HEK293 (cell line): ENCODE measurements at regions not wholly inside any gene's neighbourhood (a gene's known extent, or its start where the extent isn't known, plus 50 kb on each side); places are given as distances from the start of the nearest gene placed in this dataset.

ENCODE experiments used
- CTCF ChIA-PET: fragments of 350-600 bp; formaldehyde crosslinking; extraction: SDS; loops from one replicate; lab custom pipeline; 2021; ENCODE audit warnings: antibody characterized with exemption; lab: Yijun Ruan, JAX
- POLR2A ChIA-PET: fragments of 300-600 bp; formaldehyde crosslinking; extraction: SDS; loops from one replicate; lab custom pipeline; 2020; ENCODE audit warnings: antibody characterized with exemption, inconsistent platforms; lab: Yijun Ruan, JAX
- H3K27ac ChIP-seq: fragments of 200-500 bp; sonication (Bioruptor generic); 2 replicates; pipeline ENCODE4 v1.5.1; 2014; ENCODE audit warnings: low read depth, low read length, control low read depth, inconsistent platforms; ENCODE audit errors: extremely low read depth
- H3K36me3 ChIP-seq, 2 experiments: fragments of 200-500 bp in 1 of 2; sonication (Bioruptor generic) in 1 of 2; 1 replicate in 1 of 2; 2 replicates in 1 of 2; pipeline ENCODE4 v1.5.1; 2014 to 2017; ENCODE audit warnings: inconsistent platforms in 2 of 2, low read length in 2 of 2; ENCODE audit not compliant: control insufficient read depth in 2 of 2, insufficient read depth in 1 of 2
- H3K4me1 ChIP-seq: fragments of 200-500 bp; sonication (Bioruptor generic); 2 replicates; pipeline ENCODE4 v1.5.1; 2014; ENCODE audit warnings: mild to moderate bottlenecking, low read length, inconsistent platforms; ENCODE audit not compliant: control insufficient read depth, insufficient read depth
- H3K4me3 ChIP-seq: 2 replicates; pipeline ENCODE4 v1.5.1; 2011; ENCODE audit warnings: low read depth, mild to moderate bottlenecking, control low read depth, low read length, moderate library complexity
- H3K9me3 ChIP-seq: fragments of 200-500 bp; sonication (Bioruptor generic); 2 replicates; pipeline ENCODE4 v1.5.1; 2014; ENCODE audit warnings: low read depth, low read length, inconsistent platforms; ENCODE audit not compliant: control insufficient read depth, insufficient read depth
- BCL11B ChIP-seq: fragments of 450-650 bp; formaldehyde crosslinking; IDR thresholded peaks from 2 replicates; pipeline ENCODE4 v1.5.1; 2016; ENCODE audit warnings: low read depth, missing biosample characterization, missing genetic modification characterization
- KLF7 ChIP-seq: fragments of 450-650 bp; formaldehyde crosslinking; IDR thresholded peaks from 2 replicates; pipeline ENCODE4 v1.5.1; 2016; ENCODE audit warnings: missing biosample characterization, missing genetic modification characterization, borderline replicate concordance
- MEIS1 ChIP-seq: sonication (generic); formaldehyde crosslinking; IDR thresholded peaks from 2 replicates; pipeline ENCODE4 v1.8.1; 2022; ENCODE audit warnings: missing genetic modification reagents, mild to moderate bottlenecking, borderline replicate concordance
- MYNN ChIP-seq: fragments of 450-650 bp; formaldehyde crosslinking; IDR thresholded peaks from 2 replicates; pipeline ENCODE4 v1.5.1; 2016; ENCODE audit warnings: missing biosample characterization, missing genetic modification characterization, borderline replicate concordance
- OSR2 ChIP-seq: fragments of 450-650 bp; formaldehyde crosslinking; IDR thresholded peaks from 2 replicates; pipeline ENCODE4 v1.5.1; 2016; ENCODE audit warnings: missing biosample characterization, missing genetic modification characterization
- SALL2 ChIP-seq: fragments of 450-650 bp; formaldehyde crosslinking; IDR thresholded peaks from 2 replicates; pipeline ENCODE4 v1.5.0; 2017; ENCODE audit warnings: missing biosample characterization, mild to moderate bottlenecking, missing genetic modification characterization, borderline replicate concordance
- SCRT2 ChIP-seq: fragments of 450-650 bp; formaldehyde crosslinking; IDR thresholded peaks from 2 replicates; pipeline ENCODE4 v1.5.1; 2016; ENCODE audit warnings: missing biosample characterization, missing genetic modification characterization
- ZBTB1 ChIP-seq: fragments of 450-650 bp; formaldehyde crosslinking; IDR thresholded peaks from 2 replicates; pipeline ENCODE4 v1.5.1; 2016; ENCODE audit warnings: missing biosample characterization, missing genetic modification characterization
- ZFP69B ChIP-seq: fragments of 450-650 bp; formaldehyde crosslinking; IDR thresholded peaks from 2 replicates; pipeline ENCODE4 v1.5.1; 2016; ENCODE audit warnings: missing biosample characterization, missing genetic modification characterization
- ZNF114 ChIP-seq: fragments of 450-650 bp; formaldehyde crosslinking; IDR thresholded peaks from 2 replicates; pipeline ENCODE4 v1.5.0; 2017; ENCODE audit warnings: missing biosample characterization, missing genetic modification characterization
- ZNF121 ChIP-seq: fragments of 450-650 bp; formaldehyde crosslinking; IDR thresholded peaks from 2 replicates; pipeline ENCODE4 v1.5.1; 2016; ENCODE audit warnings: missing biosample characterization, missing genetic modification characterization
- ZNF146 ChIP-seq: fragments of 450-650 bp; formaldehyde crosslinking; IDR thresholded peaks from 2 replicates; pipeline ENCODE4 v1.5.1; 2016; ENCODE audit warnings: missing biosample characterization, missing genetic modification characterization
- ZNF19 ChIP-seq: fragments of 450-650 bp; formaldehyde crosslinking; IDR thresholded peaks from 2 replicates; pipeline ENCODE4; 2016; ENCODE audit warnings: missing biosample characterization, missing genetic modification characterization, low read depth
- ZNF416 ChIP-seq: fragments of 450-650 bp; formaldehyde crosslinking; IDR thresholded peaks from 2 replicates; pipeline ENCODE4 v1.5.1; 2016; ENCODE audit warnings: missing biosample characterization, missing genetic modification characterization
- ZNF561 ChIP-seq: fragments of 450-650 bp; IDR thresholded peaks from 2 replicates; pipeline ENCODE4 v1.5.1; 2018; ENCODE audit warnings: missing biosample characterization, missing genetic modification characterization, borderline replicate concordance
- ZNF654 ChIP-seq: fragments of 450-650 bp; formaldehyde crosslinking; IDR thresholded peaks from 2 replicates; pipeline ENCODE4 v1.5.1; 2016; ENCODE audit warnings: low read depth, missing biosample characterization, missing genetic modification characterization
- ZNF664 ChIP-seq: fragments of 450-650 bp; formaldehyde crosslinking; IDR thresholded peaks from 2 replicates; pipeline ENCODE4 v1.5.1; 2016; ENCODE audit warnings: missing biosample characterization, missing genetic modification characterization
- ZNF776 ChIP-seq: fragments of 450-650 bp; formaldehyde crosslinking; IDR thresholded peaks from 2 replicates; pipeline ENCODE4 v1.5.0; 2017; ENCODE audit warnings: missing biosample characterization, missing genetic modification characterization, borderline replicate concordance
- ZSCAN16 ChIP-seq: fragments of 450-650 bp; formaldehyde crosslinking; IDR thresholded peaks from 2 replicates; pipeline ENCODE4 v1.5.1; 2016; ENCODE audit warnings: missing biosample characterization, missing genetic modification characterization
- TF ChIP-seq, protein P1 (sequence below): fragments of 450-650 bp; formaldehyde crosslinking; IDR thresholded peaks from 2 replicates; pipeline ENCODE4 v1.5.1; 2016; ENCODE audit warnings: missing biosample characterization, missing genetic modification characterization
- TF ChIP-seq, protein P2 (sequence below): fragments of 450-650 bp; formaldehyde crosslinking; IDR thresholded peaks from 2 replicates; pipeline ENCODE4 v1.5.1; 2016; ENCODE audit warnings: missing biosample characterization, missing genetic modification characterization
- TF ChIP-seq, protein P3 (sequence below): fragments of 450-650 bp; formaldehyde crosslinking; IDR thresholded peaks from 2 replicates; pipeline ENCODE4 v1.5.1; 2016; ENCODE audit warnings: missing biosample characterization, missing genetic modification characterization
- TF ChIP-seq, protein P4 (sequence below): fragments of 450-650 bp; formaldehyde crosslinking; IDR thresholded peaks from 2 replicates; pipeline ENCODE4 v1.5.1; 2016; ENCODE audit warnings: missing biosample characterization, missing genetic modification characterization
- TF ChIP-seq, protein P5 (sequence below): fragments of 450-650 bp; formaldehyde crosslinking; IDR thresholded peaks from 2 replicates; pipeline ENCODE4 v1.5.1; 2016; ENCODE audit warnings: missing biosample characterization, missing genetic modification characterization

DNA sequence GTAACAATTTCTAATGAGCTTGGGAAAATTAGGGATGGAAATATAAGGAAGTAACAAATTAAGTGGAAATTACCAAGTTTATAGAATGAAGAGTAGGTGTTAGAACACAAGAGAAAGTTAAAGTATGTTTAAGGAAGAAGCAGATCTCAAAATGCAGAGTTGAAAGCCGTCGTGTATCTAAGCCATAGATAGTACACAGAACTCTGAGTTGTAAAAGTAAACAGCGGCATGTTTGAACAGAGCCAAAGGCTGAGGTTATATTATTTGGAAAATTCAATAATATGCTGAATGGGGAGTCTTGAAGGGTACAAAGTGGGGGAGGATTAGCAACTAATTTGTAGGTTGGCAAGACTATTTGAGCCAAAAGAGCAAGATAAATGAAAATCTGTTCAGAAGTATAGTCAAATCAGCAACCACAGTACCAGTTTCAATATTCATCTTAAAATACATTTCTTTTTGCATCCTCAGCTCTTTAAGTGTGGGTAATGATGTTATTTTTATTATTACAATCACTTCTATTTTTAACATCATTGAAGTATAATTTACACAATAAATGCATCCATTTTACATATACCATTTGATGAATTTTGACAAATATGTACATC is 594.8 kb upstream of the ANO3 start:
- H3K4me3 ChIP-seq: no peak overlapping the region
- H3K9me3 ChIP-seq: no peaks in the 10 kb centered on the region
- no peak overlapping the region for H3K27ac ChIP-seq
- no peaks in the 10 kb centered on the region for H3K36me3 ChIP-seq
- POLR2A ChIA-PET: no interaction called here
- no peaks in the 10 kb centered on the region for H3K4me1 ChIP-seq
- CTCF ChIA-PET: interaction anchor here (0.6 kb wide), 1 partner anchor 1329 kb away, joined by 6 read pairs; no protein-coding TSS in a partner anchor
- no peak for TF ChIP-seq ZSCAN16 (tag by site-specific recombination)
- TF ChIP-seq SCRT2 (tag by site-specific recombination): no peak
- TF ChIP-seq, all 188 proteins: peak for 0

DNA sequence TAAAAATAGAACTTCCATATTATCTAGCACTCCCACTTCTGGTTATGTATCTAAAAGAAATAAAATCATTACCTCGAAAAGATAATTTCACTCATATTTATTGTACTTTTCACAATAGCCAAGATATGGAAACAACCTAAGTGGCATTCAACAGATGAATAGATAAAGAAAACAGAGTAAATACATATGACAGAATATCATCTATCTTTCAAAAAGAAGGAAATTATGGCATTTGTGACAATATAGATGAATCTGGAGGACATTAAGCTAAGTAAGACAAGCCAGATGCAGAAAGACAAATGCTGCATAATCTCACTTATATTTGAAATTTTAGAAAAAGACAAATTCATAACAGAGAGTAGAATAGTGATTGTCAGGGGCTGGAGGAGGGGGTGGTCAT is 590.0 kb upstream of the ANO3 start:
- ChIA-PET POLR2A (no interaction called here), CTCF (interaction anchor here (0.7 kb wide), 1 partner anchor 204 kb away, joined by 3 read pairs; no protein-coding TSS in a partner anchor)
- Histone ChIP-seq H3K4me1 (no peaks in the 10 kb centered on the region), H3K36me3 (no peaks in the 10 kb centered on the region), H3K9me3 (no peaks in the 10 kb centered on the region), H3K27ac (no peak overlapping the region), H3K4me3 (no peak overlapping the region)
- TF ChIP-seq, protein P1, sequence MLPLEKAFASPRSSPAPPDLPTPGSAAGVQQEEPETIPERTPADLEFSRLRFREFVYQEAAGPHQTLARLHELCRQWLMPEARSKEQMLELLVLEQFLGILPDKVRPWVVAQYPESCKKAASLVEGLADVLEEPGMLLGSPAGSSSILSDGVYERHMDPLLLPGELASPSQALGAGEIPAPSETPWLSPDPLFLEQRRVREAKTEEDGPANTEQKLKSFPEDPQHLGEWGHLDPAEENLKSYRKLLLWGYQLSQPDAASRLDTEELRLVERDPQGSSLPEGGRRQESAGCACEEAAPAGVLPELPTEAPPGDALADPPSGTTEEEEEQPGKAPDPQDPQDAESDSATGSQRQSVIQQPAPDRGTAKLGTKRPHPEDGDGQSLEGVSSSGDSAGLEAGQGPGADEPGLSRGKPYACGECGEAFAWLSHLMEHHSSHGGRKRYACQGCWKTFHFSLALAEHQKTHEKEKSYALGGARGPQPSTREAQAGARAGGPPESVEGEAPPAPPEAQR (tag by site-specific recombination): no peak
- no peak for TF ChIP-seq ZBTB1 (tag by site-specific recombination)
- no peak for TF ChIP-seq ZNF146 (tag by site-specific recombination)
- TF ChIP-seq KLF7 (tag by site-specific recombination): no peak
- TF ChIP-seq MEIS1 (CRISPR knock-in tag): no peak
- TF ChIP-seq ZNF114: no peak
- TF ChIP-seq, protein P2, sequence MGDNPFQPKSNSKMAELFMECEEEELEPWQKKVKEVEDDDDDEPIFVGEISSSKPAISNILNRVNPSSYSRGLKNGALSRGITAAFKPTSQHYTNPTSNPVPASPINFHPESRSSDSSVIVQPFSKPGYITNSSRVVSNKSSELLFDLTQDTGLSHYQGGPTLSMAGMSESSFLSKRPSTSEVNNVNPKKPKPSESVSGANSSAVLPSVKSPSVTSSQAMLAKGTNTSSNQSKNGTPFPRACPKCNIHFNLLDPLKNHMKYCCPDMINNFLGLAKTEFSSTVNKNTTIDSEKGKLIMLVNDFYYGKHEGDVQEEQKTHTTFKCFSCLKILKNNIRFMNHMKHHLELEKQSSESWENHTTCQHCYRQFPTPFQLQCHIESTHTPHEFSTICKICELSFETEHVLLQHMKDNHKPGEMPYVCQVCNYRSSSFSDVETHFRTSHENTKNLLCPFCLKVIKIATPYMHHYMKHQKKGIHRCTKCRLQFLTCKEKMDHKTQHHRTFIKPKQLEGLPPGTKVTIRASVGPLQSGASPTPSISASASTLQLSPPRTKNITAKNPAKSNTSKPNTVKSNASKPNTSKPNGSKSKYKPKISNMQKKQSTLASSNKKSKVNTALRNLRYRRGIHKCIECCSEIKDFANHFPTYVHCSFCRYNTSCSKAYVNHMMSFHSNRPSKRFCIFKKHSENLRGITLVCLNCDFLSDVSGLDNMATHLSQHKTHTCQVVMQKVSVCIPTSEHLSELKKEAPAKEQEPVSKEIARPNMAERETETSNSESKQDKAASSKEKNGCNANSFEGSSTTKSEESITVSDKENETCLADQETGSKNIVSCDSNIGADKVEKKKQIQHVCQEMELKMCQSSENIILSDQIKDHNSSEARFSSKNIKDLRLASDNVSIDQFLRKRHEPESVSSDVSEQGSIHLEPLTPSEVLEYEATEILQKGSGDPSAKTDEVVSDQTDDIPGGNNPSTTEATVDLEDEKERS (tag by site-specific recombination): no peak
- TF ChIP-seq ZNF416: no peak
- TF ChIP-seq ZNF664 (tag by site-specific recombination): no peak
- TF ChIP-seq ZNF121 (tag by site-specific recombination): no peak
- TF ChIP-seq ZNF776 (tag by site-specific recombination): no peak
- TF ChIP-seq ZNF654: no peak
- TF ChIP-seq BCL11B (tag by site-specific recombination): no peak
- TF ChIP-seq, protein P3, sequence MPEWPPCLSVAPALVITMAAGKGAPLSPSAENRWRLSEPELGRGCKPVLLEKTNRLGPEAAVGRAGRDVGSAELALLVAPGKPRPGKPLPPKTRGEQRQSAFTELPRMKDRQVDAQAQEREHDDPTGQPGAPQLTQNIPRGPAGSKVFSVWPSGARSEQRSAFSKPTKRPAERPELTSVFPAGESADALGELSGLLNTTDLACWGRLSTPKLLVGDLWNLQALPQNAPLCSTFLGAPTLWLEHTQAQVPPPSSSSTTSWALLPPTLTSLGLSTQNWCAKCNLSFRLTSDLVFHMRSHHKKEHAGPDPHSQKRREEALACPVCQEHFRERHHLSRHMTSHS (tag by site-specific recombination): no peak

DNA sequence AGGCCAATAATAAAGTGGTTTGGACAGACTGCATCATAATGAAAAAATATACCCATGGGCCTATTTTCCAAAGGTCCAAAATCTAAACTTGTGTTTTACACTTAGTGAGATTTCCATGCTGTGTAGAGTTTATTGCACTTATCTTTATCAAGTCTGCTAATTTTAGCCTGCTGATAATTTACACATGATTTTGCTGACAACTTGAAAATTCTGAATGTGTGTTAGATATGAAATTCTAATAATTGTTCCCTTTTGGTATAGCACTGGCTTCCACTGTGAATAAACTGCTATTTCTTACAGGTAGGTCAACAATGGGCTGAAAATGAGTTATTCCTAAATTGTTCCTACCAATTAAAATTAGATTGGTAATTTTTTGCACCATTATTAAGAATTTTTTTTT is 589.1 kb upstream of the ANO3 start:
- ChIA-PET POLR2A (no interaction called here), CTCF (no interaction called here)
- H3K27ac ChIP-seq: no peak overlapping the region
- H3K36me3 ChIP-seq: no peaks in the 10 kb centered on the region
- no peaks in the 10 kb centered on the region for H3K4me1 ChIP-seq
- H3K4me3 ChIP-seq: no peak overlapping the region
- H3K9me3 ChIP-seq: no peaks in the 10 kb centered on the region
- TF ChIP-seq ZFP69B (no peak), SALL2 (tag by site-specific recombination) (no peak), ZNF19 (tag by site-specific recombination) (no peak), ZNF561 (no peak), OSR2 (tag by site-specific recombination) (no peak), MYNN (no peak)
- TF ChIP-seq, protein P4, sequence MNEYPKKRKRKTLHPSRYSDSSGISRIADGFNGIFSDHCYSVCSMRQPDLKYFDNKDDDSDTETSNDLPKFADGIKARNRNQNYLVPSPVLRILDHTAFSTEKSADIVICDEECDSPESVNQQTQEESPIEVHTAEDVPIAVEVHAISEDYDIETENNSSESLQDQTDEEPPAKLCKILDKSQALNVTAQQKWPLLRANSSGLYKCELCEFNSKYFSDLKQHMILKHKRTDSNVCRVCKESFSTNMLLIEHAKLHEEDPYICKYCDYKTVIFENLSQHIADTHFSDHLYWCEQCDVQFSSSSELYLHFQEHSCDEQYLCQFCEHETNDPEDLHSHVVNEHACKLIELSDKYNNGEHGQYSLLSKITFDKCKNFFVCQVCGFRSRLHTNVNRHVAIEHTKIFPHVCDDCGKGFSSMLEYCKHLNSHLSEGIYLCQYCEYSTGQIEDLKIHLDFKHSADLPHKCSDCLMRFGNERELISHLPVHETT (tag by site-specific recombination): no peak
- TF ChIP-seq, protein P5, sequence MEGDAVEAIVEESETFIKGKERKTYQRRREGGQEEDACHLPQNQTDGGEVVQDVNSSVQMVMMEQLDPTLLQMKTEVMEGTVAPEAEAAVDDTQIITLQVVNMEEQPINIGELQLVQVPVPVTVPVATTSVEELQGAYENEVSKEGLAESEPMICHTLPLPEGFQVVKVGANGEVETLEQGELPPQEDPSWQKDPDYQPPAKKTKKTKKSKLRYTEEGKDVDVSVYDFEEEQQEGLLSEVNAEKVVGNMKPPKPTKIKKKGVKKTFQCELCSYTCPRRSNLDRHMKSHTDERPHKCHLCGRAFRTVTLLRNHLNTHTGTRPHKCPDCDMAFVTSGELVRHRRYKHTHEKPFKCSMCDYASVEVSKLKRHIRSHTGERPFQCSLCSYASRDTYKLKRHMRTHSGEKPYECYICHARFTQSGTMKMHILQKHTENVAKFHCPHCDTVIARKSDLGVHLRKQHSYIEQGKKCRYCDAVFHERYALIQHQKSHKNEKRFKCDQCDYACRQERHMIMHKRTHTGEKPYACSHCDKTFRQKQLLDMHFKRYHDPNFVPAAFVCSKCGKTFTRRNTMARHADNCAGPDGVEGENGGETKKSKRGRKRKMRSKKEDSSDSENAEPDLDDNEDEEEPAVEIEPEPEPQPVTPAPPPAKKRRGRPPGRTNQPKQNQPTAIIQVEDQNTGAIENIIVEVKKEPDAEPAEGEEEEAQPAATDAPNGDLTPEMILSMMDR (tag by site-specific recombination): no peak
